IMR-90 (cell line): ENCODE measurements at regions not wholly inside any gene's neighbourhood (a gene's known extent, or its start where the extent isn't known, plus 50 kb on each side); places are given as distances from the start of the nearest gene placed in this dataset.

Source experiments
- ELK1 ChIP-seq: fragments of 150-350 bp; IDR thresholded peaks from 2 replicates; pipeline ENCODE4 v1.6.1; 2016; ENCODE audit warnings: low read depth, mild to moderate bottlenecking, low read length, moderate library complexity, borderline replicate concordance
- POLR2A ChIP-seq: IDR thresholded peaks from 2 replicates; pipeline ENCODE4 v1.6.1; 2012; ENCODE audit warnings: mild to moderate bottlenecking, low read depth, low read length
- TF ChIP-seq, protein P1 (sequence below): conservative IDR thresholded peaks from 2 replicates; pipeline ENCODE4 v1.5.1; 2012; ENCODE audit warnings: mild to moderate bottlenecking, low read depth, low read length, improper control_type of control experiment

- TF ChIP-seq, protein P1, sequence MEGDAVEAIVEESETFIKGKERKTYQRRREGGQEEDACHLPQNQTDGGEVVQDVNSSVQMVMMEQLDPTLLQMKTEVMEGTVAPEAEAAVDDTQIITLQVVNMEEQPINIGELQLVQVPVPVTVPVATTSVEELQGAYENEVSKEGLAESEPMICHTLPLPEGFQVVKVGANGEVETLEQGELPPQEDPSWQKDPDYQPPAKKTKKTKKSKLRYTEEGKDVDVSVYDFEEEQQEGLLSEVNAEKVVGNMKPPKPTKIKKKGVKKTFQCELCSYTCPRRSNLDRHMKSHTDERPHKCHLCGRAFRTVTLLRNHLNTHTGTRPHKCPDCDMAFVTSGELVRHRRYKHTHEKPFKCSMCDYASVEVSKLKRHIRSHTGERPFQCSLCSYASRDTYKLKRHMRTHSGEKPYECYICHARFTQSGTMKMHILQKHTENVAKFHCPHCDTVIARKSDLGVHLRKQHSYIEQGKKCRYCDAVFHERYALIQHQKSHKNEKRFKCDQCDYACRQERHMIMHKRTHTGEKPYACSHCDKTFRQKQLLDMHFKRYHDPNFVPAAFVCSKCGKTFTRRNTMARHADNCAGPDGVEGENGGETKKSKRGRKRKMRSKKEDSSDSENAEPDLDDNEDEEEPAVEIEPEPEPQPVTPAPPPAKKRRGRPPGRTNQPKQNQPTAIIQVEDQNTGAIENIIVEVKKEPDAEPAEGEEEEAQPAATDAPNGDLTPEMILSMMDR, result no peak
- TF ChIP-seq POLR2A (no peak), ELK1 (no peak)
Observed at GRCh38 chr6:112477125-112477524, 130.0 kb downstream of the RFPL4B start.
